Stimulated activated CD8-positive, alpha-beta memory T cell treated with anti-CD3 and anti-CD28 coated beads, Interleukin-7, amount 100 ng/mL, for 4 hours (primary cell): ENCODE measurements at regions not wholly inside any gene's neighbourhood (a gene's known extent, or its start where the extent isn't known, plus 50 kb on each side); places are given as distances from the start of the nearest gene placed in this dataset.
"Not testable (repeated sequence)": the region's sequence is repeated elsewhere in the genome, so short reads cannot be mapped to it uniquely, and the experiment has no call there.

Experiments used
- DNase-seq, 2 donors: peaks; one replicate each; pipeline ENCODE4 v3.0.0-alpha.2; 2020; ENCODE audit warnings: low read depth in 2 of 2

DNA sequence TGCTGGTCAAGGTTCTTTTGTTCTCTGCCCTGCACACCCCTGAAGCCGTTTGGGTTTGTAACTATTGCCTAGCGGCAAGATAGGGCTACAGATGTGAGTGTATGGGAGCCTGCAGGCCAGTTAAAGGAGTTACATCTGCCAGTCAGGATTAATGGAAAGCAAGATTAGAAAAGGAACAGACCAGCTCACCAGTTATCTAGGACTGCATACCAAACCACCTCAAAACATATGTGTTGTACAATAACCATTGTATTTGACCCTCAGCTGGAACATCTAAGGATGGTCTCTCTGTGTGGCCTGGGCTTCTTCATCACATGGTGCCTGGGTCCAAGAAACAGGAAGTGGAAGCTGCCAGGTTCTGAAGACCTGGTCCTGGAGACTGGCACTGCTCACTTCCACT, 52.5 kb upstream of the FBXO28 start:
- DNase-seq = no peak

DNA sequence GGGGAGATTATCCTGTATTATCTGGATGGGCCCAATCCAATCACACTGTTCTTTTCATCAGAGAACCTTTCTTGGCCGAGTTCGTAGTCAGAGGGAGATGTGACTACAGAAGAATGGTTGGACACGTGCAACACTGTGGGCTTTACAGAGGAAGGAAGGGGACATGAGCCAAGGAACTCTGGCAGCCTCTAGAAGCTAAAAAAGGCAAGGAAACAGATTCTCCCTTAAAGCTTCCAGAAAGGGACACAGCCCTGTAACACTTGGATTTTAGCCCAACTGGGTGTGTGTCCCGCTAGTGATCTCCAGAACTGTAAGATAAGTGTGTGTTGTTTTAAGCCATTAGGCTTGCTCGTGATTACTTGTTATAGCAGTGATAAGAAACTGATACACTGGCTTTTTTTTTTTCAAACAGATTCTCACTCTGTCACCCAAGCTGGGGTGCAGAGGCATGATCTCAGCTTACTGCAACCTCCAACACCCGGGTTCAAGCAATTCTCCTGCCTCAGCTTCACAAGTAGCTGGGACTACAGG, 53.9 kb upstream of the FBXO28 start:
- no peak for DNase-seq

DNA sequence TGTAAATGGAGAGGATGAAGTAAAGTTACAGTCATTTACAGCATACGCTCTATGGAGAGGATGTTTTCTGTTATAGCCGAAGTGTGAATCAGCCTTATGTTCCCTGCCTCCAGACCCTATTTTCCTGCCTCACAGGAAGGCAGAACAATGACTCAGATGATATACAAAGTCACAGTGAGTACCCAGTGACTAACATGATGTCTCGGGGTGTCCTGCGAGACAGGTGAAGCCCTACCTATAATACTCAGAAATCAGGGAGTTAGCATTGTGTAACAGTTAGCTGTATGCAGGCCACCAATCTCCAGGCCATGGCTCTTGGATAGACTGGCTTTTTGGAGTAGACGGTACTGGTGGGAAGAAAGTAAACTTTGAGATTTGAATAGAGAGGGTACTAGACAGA, 55.6 kb upstream of the FBXO28 start:
- no peak for DNase-seq

DNA sequence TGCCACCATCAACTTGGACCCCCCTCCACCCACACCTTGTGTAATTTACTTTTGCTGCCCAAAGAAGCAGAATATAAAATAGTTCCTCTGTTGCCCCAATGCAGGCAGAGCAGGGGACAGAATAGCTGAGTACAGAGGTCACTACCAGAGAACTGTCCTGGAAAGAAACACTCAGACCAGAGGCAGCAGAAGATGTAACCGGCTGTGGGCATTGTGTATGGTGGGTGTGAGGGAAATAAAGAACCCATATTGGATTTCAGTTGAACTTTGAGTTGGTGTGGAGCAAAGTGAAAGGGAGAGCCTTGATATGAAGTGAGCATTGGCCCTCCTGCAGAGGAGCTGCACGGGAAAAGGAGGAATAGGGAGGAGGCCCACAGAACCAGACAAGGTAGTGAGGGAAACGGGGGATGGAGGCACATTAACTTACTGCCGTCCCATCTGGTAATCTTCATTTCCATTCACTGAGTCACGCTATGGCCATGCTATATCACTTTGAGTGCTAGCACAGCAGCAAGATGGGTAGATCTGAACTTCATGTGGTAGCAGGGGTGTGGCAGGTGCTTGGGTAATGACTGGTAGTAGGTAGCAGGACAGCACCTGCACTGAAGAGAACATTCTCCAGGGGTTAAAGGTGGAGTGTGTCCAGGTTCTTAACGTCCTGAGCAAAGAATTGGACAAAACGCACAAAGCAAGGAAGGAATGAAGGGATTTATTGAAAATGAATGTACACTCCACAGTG, 56.3 kb upstream of the FBXO28 start:
- no peak for DNase-seq

DNA sequence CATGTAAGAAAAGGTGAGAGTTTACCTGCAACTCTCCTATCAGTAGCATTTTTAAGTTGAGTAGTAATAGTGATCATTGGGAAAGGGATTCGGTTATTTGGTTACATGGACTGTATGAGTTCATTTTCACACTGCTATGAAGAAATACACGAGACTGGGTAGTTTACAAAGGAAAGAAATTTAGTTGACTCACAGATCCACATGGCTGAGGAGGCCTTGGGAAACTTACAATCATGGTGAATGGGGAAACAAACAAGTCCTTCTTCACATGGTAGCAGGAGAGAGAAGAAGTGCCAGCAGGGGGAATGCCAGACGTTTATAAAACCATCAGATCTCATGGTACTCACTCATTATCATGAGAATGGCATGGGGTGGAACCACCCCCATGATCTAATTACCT, 59.3 kb upstream of the FBXO28 start:
- DNase-seq = no peak

DNA sequence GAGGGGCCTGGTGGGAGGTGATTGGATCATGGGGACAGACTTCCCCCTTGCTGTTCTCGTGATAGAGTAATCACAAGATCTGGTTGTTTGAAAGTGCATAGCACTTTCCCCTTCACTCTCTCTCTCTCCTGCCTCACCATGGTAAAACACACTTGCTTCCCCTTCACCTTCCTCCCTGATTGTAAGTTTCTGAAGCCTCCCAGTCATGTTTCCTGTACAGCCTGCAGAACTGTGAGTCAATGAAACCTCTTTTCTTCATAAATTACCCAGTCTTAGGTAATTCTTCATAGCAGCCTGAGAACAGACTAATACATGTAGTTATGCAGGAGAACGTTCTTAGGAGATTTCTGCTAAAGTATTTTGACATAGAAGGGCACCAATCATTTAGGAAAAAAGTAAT, 59.9 kb upstream of the FBXO28 start:
- DNase-seq = no peak

DNA sequence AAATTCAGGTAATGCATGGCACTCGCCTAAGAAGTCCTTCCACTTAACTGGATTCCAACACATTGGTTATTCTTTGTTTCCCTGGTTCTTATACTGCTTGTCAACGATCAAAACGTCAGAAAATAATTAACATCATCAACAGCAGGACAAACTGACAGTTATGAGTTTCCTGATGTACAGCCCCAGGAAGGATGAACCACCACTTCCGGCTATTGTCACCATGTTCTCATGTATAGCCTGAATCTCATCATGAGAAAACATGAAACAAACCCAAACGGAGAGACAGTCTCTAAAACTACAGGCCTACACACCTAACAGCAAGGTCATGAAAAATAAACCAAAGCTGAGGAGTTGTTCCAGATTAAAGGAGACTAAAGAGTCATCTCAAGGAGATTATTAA, 60.5 kb upstream of the FBXO28 start:
- DNase-seq = no peak

DNA sequence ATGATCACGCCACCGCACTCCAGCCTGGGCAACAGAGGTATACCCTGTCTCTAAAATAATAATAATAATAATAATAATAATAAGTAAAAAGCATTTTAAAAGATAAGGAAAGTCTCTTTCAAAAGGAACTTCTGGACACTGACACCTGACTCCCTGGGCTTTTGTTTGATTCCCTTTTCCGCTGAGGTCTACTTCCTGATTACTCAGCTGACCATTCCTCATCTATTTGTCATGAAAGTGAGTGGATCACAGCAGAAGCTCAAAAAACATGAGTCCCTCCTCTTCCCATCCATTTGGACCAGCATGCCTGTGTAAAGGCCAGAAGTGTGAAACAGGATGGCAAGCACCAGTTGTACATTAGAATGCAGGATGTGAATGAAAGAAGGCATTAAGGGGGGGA, 61.1 kb upstream of the FBXO28 start:
- no peak for DNase-seq

DNA sequence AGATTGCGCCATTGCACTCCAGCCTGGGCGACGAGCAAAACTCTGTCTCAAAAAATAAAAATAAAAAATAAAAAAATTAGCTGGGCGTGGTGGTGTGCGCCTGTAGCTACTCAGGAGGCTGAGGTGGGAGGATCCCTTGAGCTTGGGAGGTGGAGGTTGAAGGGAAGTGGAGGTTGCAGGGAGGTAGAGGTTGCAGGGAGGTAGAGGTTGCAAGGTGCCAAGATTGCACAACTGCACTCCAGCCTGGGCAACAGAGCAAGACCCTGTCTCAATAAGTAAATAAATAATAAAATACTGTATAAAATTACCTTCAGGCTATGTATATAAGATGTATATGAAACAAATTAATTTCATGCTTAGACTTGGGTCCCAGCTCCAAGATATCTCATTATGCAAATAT, 62.1 kb upstream of the FBXO28 start:
- not testable (repeated sequence) for DNase-seq

DNA sequence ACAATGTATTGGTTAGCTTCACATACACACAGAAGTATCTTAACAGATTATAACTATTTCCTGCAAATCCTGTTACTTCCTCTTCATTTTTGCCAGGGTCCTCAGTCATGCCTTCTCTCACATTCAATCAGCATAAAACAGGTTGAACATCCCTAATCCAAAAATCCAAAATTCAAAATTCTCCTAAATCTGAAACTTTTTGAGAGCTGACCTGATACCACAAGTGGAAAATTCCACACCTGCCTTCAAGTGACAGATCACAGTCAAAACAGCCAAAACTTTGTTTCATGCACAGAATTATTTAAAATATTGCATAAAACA, 62.9 kb upstream of the FBXO28 start:
- DNase-seq = no peak

DNA sequence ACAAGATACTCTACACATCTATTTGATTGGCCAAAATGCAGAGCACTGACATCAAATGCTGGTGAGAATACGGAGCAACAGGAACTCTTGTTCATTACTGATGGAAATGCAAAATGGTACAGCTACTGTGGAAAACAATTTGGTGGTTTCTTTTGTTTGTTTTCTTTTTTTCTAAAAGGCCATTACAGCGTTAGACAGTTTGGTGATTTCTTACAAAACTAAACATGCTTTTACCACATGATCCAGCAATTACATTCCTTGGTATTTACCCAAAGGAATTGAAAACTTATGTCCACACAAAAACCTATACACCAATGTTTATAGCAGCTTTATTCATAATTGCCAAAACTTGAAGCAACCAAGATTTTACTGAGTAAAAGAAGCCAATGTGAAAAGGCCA, 66.4 kb upstream of the FBXO28 start:
- DNase-seq = no peak

DNA sequence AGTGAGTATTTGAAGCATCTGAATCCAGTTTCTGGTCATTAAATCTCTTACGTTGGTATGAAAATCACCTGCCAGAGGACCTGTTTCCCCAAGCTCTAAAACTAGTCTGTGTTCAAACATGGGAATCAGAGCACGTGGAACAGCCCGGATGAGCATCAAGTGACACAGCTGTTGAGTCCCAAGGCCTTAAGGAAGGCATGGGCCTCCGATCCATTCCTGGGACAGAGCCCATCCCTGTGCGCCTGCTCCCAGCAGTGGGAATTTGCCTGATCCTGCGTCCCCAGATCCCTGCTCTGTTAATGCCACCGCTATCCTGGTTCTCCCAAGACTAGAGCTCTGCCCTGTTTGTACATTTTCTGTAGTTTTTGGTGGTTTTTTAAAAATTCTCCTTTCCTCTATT, 68.4 kb upstream of the FBXO28 start:
- no peak for DNase-seq

DNA sequence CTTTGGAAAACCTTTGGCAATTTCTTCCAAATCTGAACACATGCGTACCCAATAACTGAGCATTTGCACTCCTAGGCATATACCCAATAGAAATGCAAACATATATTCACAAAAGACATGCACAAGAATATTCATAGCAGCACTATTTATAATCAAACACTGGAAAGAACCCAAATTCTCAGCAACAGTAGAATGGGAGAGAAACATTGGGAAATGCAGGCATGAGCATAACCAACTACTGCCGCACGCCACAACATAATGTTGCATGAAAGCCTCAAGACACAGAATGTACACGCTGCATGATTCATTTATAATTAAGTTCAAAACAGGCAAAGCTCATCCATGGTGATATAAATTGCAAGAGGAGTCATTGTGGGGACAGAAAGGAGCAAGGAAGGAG, 69.5 kb upstream of the FBXO28 start:
- DNase-seq = no peak

DNA sequence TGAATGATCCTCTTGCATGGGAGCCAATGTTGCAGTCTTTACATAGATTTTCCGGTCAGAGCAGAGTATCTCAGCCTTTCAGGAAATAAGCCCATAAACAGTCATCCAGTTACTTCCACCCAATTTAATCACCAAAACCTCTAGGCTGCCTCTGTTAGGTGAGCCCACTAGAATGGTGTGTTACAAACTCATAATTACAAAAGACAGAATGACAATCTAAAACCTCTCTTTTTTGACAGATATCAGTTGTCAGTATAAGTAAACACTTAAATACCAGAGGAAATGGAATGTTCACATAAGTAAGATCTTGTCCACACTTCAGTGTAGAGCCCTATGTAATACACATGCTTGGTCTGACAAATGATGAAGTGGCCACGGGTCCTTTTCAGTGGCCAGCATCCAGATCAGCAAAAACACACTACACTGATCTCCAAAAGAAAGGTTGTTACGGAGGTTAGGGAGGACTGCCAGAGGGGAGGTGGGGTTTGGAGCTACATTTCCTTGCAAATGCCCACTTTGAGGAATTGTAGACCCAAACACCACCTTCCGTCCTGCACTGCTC, 71.3 kb upstream of the FBXO28 start:
- DNase-seq = no peak

DNA sequence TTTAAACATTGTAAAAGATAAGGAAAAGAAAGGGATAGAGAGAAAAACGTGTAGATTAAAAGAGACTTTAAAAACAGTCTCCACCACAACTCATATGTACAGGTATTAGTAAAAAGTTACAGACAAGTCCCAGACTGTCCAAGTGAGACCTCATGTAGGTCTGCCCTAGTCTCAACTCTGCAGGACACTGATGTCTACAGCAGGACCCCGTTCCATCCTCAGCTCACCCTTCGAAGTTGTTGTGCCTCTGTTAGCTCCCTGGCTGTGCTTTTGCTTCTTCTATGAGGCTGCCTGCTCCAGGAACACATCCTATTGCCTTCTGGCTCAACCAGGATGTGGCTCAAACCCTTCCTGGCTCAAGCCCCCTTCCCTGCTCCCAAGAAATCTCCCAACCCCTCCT, 72.9 kb upstream of the FBXO28 start:
- no peak for DNase-seq

DNA sequence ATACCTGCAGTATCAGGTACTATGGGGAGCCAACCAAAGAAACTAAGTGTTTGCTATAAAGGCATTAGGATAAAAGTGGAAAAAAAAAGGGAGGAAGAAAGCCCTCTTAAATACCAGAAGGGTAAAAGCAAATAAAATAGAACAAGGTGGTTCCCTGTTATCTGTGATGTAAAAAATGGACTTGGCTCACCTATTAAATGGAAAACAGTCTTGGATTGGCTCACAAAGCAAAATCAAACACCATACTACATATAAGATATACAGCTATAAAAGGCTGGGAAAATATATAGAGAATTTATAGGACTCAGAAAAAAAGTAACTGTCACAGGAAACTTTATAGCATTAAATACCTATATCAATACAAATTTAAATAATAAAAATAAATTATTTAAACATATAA, 73.5 kb upstream of the FBXO28 start:
- not testable (repeated sequence) for DNase-seq

DNA sequence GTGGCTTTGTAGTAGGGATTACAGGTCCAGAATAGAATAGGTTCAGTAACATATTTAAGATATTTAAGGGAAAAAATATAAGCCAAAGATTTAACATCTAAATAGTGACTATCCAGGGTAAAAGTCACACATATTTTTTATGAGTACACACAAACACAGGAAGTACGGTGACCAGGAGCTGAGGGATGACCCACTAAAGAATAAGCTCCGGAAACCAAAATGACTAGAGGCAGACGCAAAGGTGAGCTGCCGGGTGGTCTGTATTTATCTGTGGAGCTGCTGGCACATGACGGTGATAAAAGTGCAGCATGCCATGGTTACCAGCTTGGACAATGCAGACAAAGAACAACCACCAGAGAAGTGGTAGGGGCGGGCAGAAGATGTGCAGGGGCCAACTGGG, 73.9 kb upstream of the FBXO28 start:
- not testable (repeated sequence) for DNase-seq

DNA sequence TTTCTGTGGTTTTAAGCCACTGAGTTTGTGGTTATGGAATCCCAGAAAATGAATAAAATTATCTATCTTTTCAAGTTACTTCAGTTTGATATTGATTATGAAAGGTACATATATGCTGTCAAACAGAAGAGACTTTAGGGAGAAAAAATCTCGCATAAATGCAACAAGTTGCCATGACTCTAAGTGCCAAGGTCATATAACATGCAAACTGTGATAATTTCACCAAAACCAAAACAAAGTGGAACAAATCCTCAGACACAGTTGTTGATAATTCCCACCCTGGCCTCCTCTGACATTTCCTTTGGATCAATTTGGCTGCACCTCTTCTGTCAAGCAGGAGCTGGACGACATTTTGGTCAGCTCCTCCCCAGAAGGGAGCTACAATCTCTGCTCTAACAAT, 75.1 kb upstream of the FBXO28 start:
- DNase-seq = not testable (repeated sequence)

DNA sequence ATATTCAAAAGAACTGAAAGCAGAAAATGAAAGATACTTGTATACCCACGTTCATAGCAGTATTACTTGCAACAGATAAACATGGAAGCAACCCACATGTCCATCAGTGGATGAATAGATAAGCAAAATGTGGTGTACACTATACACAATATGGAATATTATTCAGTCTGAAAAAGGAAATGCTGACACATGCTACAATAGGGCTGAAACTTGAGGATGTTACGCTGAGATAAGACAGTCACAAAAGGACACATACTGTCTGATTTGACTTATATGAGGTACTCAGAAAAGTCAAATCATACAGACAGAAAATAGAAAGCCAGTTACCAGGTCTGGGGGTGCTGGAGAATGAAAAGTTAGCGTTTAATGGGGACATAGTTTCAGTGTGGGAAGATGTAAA, 76.5 kb upstream of the FBXO28 start:
- DNase-seq = not testable (repeated sequence)

DNA sequence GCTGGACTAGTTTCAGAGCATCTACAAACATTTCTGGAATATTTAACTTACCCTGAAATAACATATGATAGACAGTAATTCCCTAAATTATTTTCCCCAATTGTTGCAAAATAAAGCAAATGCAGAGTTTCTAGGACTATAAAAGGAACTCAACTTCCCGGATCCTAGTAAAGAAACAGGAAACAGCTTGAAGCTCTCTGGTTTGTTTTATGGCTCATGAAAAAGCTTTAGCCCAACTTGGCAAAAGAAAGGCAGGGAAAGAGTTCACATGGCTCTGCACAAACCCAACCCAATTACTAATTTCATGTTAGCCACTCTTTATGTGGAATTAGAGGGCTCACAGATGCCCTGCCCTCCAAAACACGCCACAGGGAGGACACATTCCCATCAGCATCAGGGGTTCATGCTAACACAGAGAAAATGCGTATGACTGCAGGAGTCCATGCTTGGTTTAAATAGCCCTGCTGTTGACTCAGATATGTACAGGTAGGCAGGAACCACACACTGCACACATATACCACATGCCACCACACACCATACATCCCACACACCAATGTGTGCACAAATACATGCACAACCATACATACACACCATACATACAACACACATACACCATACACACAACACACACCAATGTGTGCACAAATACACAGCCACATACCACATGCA, 81.2 kb upstream of the FBXO28 start:
- DNase-seq = not testable (repeated sequence)

DNA sequence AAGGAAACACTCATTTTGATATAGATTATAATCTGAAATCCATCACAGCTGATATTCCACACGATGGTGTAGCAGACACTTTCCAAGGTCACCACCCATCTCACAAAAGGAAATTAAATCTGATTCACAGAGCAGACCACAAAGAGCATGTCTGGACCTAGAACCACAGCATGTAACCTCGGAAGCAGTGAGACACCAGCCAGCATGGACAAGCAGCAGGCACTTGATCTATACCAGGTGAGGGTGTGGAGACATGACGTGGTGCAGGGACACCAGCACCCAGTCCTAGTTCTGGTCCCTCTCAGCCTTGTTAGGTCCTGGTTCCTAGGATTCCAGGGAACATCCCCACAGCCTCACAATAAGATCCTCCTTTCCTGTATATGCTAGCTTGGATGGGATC, 81.9 kb upstream of the FBXO28 start:
- DNase-seq = not testable (repeated sequence)

DNA sequence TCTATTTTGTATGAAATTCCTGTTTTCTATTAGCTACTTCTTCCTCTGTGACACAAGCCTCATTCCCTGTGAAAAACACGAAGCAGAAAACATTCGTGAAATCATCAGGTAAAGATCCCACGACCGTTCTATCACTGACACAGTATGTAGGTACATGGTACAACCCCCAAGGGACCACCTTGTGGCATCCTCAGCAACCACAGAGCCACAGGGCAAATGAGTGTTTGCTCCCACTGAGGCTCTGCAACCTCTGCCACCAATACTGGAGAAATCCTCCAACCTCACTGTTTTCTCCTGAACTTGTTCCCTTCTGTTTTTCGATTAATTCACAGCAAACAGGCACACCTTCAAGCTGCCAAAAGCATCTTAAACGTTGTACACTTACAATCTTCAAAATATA, 83.7 kb upstream of the FBXO28 start:
- DNase-seq = not testable (repeated sequence)

DNA sequence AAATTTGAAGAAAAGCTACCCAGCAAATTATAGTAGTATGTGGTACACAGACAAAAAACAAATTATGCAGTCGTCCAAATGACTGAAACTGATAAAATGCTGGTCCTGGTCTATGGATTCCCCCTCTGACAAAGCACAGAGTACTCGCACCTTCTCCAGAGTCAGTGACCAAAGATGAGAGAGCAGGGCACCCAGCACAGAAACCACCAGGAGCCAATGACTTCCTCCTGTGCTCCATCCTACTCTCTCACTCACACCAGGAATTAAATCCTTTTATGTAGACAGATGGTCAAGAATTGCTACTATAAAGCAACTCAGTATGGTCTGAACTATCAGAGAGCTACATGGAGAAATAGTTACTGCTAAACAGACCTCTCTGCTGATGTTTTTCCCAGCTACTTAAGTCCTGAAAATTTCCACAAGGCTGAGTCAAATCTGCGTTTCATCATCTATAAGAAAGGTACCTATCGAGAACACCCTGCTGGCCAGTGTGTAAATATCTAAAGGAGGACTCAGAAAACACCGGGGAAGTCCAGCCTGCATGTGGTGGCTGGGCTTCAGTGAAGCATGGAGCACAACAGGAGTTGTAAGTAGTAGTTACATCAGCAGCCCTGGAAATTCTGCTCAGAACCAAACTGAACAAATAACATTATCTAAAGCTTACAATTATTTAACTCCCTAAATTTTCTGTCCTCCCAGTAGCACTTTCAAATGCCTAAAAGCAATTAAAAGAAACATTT, 84.5 kb upstream of the FBXO28 start:
- not testable (repeated sequence) for DNase-seq
